Ishikawa (cell line): ENCODE measurements at regions not wholly inside any gene's neighbourhood (a gene's known extent, or its start where the extent isn't known, plus 50 kb on each side); places are given as distances from the start of the nearest gene placed in this dataset.

ENCODE experiments used
- CEBPB ChIP-seq: IDR thresholded peaks from 2 replicates; pipeline ENCODE4 v1.6.1; 2012
- CREB1 ChIP-seq: IDR thresholded peaks from 2 replicates; pipeline ENCODE4 v1.6.1; 2012; ENCODE audit warnings: low read depth
- EGR1 ChIP-seq: IDR thresholded peaks from 2 replicates; pipeline ENCODE4 v1.6.1; 2012
- EP300 ChIP-seq: IDR thresholded peaks from 2 replicates; pipeline ENCODE4 v1.6.1; 2012; ENCODE audit warnings: borderline replicate concordance
- FOXM1 ChIP-seq: IDR thresholded peaks from 2 replicates; pipeline ENCODE4 v1.6.1; 2012; ENCODE audit warnings: low read depth, borderline replicate concordance
- MAX ChIP-seq: IDR thresholded peaks from 2 replicates; pipeline ENCODE4 v1.6.1; 2012
- NFIC ChIP-seq: IDR thresholded peaks from 2 replicates; pipeline ENCODE4 v1.6.1; 2012
- RAD21 ChIP-seq: IDR thresholded peaks from 2 replicates; pipeline ENCODE4 v1.6.1; 2012; ENCODE audit warnings: low read depth
- REST ChIP-seq: IDR thresholded peaks from 2 replicates; pipeline ENCODE4 v1.6.1; 2012; ENCODE audit warnings: low read depth, mild to moderate bottlenecking
- TAF1 ChIP-seq: IDR thresholded peaks from 2 replicates; pipeline ENCODE4 v1.6.1; 2012; ENCODE audit warnings: low read depth, mild to moderate bottlenecking
- TCF12 ChIP-seq: IDR thresholded peaks from 2 replicates; pipeline ENCODE4 v1.6.1; 2012; ENCODE audit warnings: low read depth
- YY1 ChIP-seq: IDR thresholded peaks from 2 replicates; pipeline ENCODE4 v1.6.1; 2012; ENCODE audit warnings: low read depth
- ZBTB7A ChIP-seq: IDR thresholded peaks from 2 replicates; pipeline ENCODE4 v1.6.1; 2012; ENCODE audit warnings: low read depth
- TF ChIP-seq, protein P1 (sequence below): IDR thresholded peaks from 2 replicates; pipeline ENCODE4 v1.6.1; 2012

- no peak for TF ChIP-seq EP300
- TF ChIP-seq TAF1: no peak
- no peak for TF ChIP-seq CEBPB
- TF ChIP-seq MAX: no peak
- TF ChIP-seq REST: no peak
- TF ChIP-seq YY1: no peak
- TF ChIP-seq FOXM1: no peak
- TF ChIP-seq EGR1: no peak
- no peak for TF ChIP-seq NFIC
- TF ChIP-seq CREB1: no peak
- TF ChIP-seq RAD21: no peak
- no peak for TF ChIP-seq ZBTB7A
- TF ChIP-seq, protein P1, sequence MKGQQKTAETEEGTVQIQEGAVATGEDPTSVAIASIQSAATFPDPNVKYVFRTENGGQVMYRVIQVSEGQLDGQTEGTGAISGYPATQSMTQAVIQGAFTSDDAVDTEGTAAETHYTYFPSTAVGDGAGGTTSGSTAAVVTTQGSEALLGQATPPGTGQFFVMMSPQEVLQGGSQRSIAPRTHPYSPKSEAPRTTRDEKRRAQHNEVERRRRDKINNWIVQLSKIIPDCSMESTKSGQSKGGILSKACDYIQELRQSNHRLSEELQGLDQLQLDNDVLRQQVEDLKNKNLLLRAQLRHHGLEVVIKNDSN: no peak
- TF ChIP-seq TCF12: no peak
Measured at GRCh38 chr2:60317034-60317386, 236.4 kb downstream of the BCL11A start.
